Endothelial cell of umbilical vein (primary cell): ENCODE measurements at regions not wholly inside any gene's neighbourhood (a gene's known extent, or its start where the extent isn't known, plus 50 kb on each side); places are given as distances from the start of the nearest gene placed in this dataset.

Experiments used
- BruUV-seq: library from RNA; stranded (reverse); fragments of 400-500 nt; replicated peaks from 2 replicates; lab custom pipeline; 2021; lab: Mats Ljungman, UMichigan
- CTCF ChIA-PET: fragments of 300-600, 350-600 bp; sonication (Branson Sonifier 250); formaldehyde crosslinking; loops from one replicate; lab custom pipeline; 2021; ENCODE audit warnings: antibody characterized with exemption, inconsistent platforms; lab: Charles Lee
- POLR2A ChIA-PET: fragments of 300-600, 350-600 bp; sonication (Branson Sonifier 250); formaldehyde crosslinking; loops from one replicate; lab custom pipeline; 2021; ENCODE audit warnings: antibody characterized with exemption, inconsistent platforms; lab: Charles Lee
- DNase-seq: peaks from one replicate; pipeline ENCODE4 v3.0.0-alpha.2; 2011; ENCODE audit warnings: low read depth, low spot score
- FAIRE-seq: peaks from 2 replicates; lab custom pipeline; 2011; peaks lifted over from hg19 to GRCh38; lab: Jason Lieb, UNC
- H2AFZ ChIP-seq: 2 replicates; pipeline ENCODE4 v1.6.0; 2012; ENCODE audit warnings: low read depth, low read length, control low read depth, inconsistent platforms
- H3K27ac ChIP-seq: 2 replicates; pipeline ENCODE4 v1.5.1; 2011; ENCODE audit warnings: low read depth, mild to moderate bottlenecking, control low read depth, low read length, moderate library complexity; ENCODE audit not compliant: insufficient read depth
- H3K27me3 ChIP-seq, 2 experiments: 2 replicates each; pipeline versions ENCODE4 v1.6.0 to v1.6.1; 2011; ENCODE audit warnings: low read length in 2 of 2, mixed read lengths in 1 of 2; ENCODE audit not compliant: control insufficient read depth in 2 of 2, insufficient read depth in 2 of 2
- H3K36me3 ChIP-seq, 2 experiments: 2 replicates in 1 of 2; 3 replicates in 1 of 2; pipeline ENCODE4 v1.5.1; 2011; ENCODE audit warnings: low read length in 2 of 2, mild to moderate bottlenecking in 1 of 2, moderate library complexity in 1 of 2; ENCODE audit not compliant: control insufficient read depth in 2 of 2, insufficient read depth in 2 of 2; ENCODE audit errors: extremely low read depth in 1 of 2
- H3K4me1 ChIP-seq: 3 replicates; pipeline ENCODE4 v1.5.1; 2011; ENCODE audit warnings: mild to moderate bottlenecking, low read length; ENCODE audit not compliant: control insufficient read depth, insufficient read depth; ENCODE audit errors: extremely low read depth
- H3K4me2 ChIP-seq: 2 replicates; pipeline ENCODE4 v1.6.1; 2011; ENCODE audit warnings: low read length, control low read depth, mixed read lengths; ENCODE audit not compliant: insufficient read depth
- H3K4me3 ChIP-seq, 3 experiments: fragments of 200-600 bp in 1 of 3; sonication (generic), shearing (Covaris generic) in 1 of 3; replicated peaks in 1 of 3; 2 replicates each; pipeline ENCODE4 v1.5.1; 2011 to 2016; ENCODE audit warnings: control low read depth in 3 of 3, low read length in 3 of 3, mild to moderate bottlenecking in 2 of 3, inconsistent platforms in 1 of 3, low read depth in 1 of 3, moderate library complexity in 1 of 3; ENCODE audit not compliant: insufficient read depth in 1 of 3
- H3K79me2 ChIP-seq: 2 replicates; pipeline ENCODE4 v1.6.0; 2012; ENCODE audit warnings: low read length, inconsistent platforms; ENCODE audit not compliant: control insufficient read depth, insufficient read depth
- H3K9ac ChIP-seq: replicated peaks from 2 replicates; pipeline ENCODE3; 2011; ENCODE audit warnings: low read length, control low read depth; ENCODE audit not compliant: insufficient read depth; ENCODE audit errors: extremely low read depth
- H3K9me1 ChIP-seq: replicated peaks from 3 replicates; pipeline ENCODE4 v1.6.0; 2011; ENCODE audit warnings: mild to moderate bottlenecking, low read length; ENCODE audit not compliant: control insufficient read depth, insufficient read depth; ENCODE audit errors: extremely low read depth
- H3K9me3 ChIP-seq: replicated peaks from 2 replicates; pipeline ENCODE4 v1.5.1; 2012; ENCODE audit warnings: low read length, inconsistent platforms; ENCODE audit not compliant: control insufficient read depth, insufficient read depth
- H4K20me1 ChIP-seq: replicated peaks from 2 replicates; pipeline ENCODE3; 2011; ENCODE audit warnings: mild to moderate bottlenecking, low read length; ENCODE audit not compliant: control insufficient read depth, insufficient read depth; ENCODE audit errors: extremely low read depth
- EZH2 ChIP-seq: IDR thresholded peaks from 2 replicates; pipeline ENCODE4 v1.6.1; 2012; ENCODE audit warnings: borderline replicate concordance, low read depth, mild to moderate bottlenecking, moderate library complexity, low read length, inconsistent platforms; ENCODE audit not compliant: severe bottlenecking
- FOS ChIP-seq: IDR thresholded peaks from 2 replicates; pipeline ENCODE4 v1.6.1; 2011; ENCODE audit warnings: mild to moderate bottlenecking, low read length, moderate library complexity, borderline replicate concordance; ENCODE audit not compliant: insufficient read depth
- GATA2 ChIP-seq: IDR thresholded peaks from 2 replicates; pipeline ENCODE4 v1.7.0; 2011; ENCODE audit warnings: low read depth, mild to moderate bottlenecking, moderate library complexity, mixed read lengths, low read length; ENCODE audit not compliant: insufficient read length, insufficient read depth
- JUN ChIP-seq: IDR thresholded peaks from 2 replicates; pipeline ENCODE4 v1.6.1; 2011; ENCODE audit warnings: borderline replicate concordance, low read depth; ENCODE audit not compliant: insufficient read length, insufficient read depth
- MYC ChIP-seq: IDR thresholded peaks from one replicate; pipeline ENCODE4 v1.6.1; 2011; ENCODE audit warnings: mild to moderate bottlenecking, low read depth, low read length
- POLR2A ChIP-seq: IDR thresholded peaks from 2 replicates; pipeline ENCODE4 v1.6.1; 2012; ENCODE audit warnings: low read depth, mild to moderate bottlenecking, control low read depth, low read length
- POLR2AphosphoS5 ChIP-seq: IDR thresholded peaks from 2 replicates; pipeline ENCODE4 v1.6.1; 2012; ENCODE audit warnings: low read depth, mild to moderate bottlenecking, control low read depth, low read length, moderate library complexity; ENCODE audit not compliant: insufficient read depth
- dilution Hi-C: fragments of 300-500 bp; cut with MboI; formaldehyde crosslinking; loops from one replicate; pipeline ENCODE4 v1.15.0; 2019; ENCODE audit warnings: low sequenced_read_pairs; ENCODE audit not compliant: extremely low pct_ligation_motif_present
- intact Hi-C: fragments of 100-400 bp; cut with micrococcal nuclease; formaldehyde crosslinking; loops from one replicate; pipeline ENCODE4 v1.10.0; 2022
- TF ChIP-seq, protein P1 (sequence below): IDR thresholded peaks from 2 replicates; pipeline ENCODE4 v1.6.1; 2011; ENCODE audit not compliant: insufficient read depth, insufficient read length
- TF ChIP-seq, protein P2 (sequence below), 2 donors: IDR thresholded peaks; 1 replicate in 1 of 2; 2 replicates in 1 of 2; pipeline ENCODE4 v1.5.1; 2011; ENCODE audit warnings: low read length in 2 of 2, mild to moderate bottlenecking in 2 of 2, moderate library complexity in 2 of 2, control low read depth in 1 of 2, inconsistent platforms in 1 of 2, low read depth in 1 of 2; ENCODE audit not compliant: insufficient read depth in 1 of 2; ENCODE audit errors: extremely low read depth in 1 of 2

DNA sequence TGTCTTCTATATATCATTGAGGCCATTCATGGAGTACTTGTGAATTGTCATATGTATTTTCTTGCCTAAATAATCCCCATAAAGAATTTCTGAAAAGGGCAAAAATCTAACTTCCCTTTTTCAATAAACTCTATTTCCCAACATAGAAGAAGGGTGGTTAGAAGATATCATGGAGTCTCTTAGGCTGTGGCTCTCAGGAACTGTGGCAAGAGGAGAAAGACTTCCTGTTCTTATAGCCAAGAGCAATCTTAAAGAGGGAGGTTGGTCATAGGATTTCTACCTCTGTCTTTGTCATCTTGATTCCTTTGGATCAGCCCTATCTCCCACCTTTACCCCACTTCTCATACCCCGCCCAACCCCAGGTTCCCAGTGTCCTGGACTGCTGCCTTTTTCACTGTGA is 175.8 kb downstream of the TYW3 start:
- FAIRE-seq, result no peak
- no peaks in the 10 kb centered on the region for H3K4me1 ChIP-seq
- no peaks in the 10 kb centered on the region for H3K79me2 ChIP-seq
- no peaks in the 10 kb centered on the region for H3K9me3 ChIP-seq
- no peak overlapping the region for H3K4me3 ChIP-seq
- dilution Hi-C loops (no loop called here), intact Hi-C loops (no loop called here)
- BruUV-seq, result no TSS peak
- H2AFZ ChIP-seq, result no peak overlapping the region
- POLR2A ChIA-PET, result no interaction called here
- H4K20me1 ChIP-seq, result no peaks in the 10 kb centered on the region
- TF ChIP-seq, protein P1, sequence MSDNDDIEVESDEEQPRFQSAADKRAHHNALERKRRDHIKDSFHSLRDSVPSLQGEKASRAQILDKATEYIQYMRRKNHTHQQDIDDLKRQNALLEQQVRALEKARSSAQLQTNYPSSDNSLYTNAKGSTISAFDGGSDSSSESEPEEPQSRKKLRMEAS, result no peak
- TF ChIP-seq, protein P2, sequence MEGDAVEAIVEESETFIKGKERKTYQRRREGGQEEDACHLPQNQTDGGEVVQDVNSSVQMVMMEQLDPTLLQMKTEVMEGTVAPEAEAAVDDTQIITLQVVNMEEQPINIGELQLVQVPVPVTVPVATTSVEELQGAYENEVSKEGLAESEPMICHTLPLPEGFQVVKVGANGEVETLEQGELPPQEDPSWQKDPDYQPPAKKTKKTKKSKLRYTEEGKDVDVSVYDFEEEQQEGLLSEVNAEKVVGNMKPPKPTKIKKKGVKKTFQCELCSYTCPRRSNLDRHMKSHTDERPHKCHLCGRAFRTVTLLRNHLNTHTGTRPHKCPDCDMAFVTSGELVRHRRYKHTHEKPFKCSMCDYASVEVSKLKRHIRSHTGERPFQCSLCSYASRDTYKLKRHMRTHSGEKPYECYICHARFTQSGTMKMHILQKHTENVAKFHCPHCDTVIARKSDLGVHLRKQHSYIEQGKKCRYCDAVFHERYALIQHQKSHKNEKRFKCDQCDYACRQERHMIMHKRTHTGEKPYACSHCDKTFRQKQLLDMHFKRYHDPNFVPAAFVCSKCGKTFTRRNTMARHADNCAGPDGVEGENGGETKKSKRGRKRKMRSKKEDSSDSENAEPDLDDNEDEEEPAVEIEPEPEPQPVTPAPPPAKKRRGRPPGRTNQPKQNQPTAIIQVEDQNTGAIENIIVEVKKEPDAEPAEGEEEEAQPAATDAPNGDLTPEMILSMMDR (IDR thresholded peaks at IDR 0.05; ENCODE audit: extremely low read depth in 1 of 2, insufficient read depth in 1 of 2, low read depth in 1 of 2, low read length in 2 of 2), result no peak
- TF ChIP-seq GATA2, result no peak
- no peak for TF ChIP-seq POLR2AphosphoS5
- TF ChIP-seq JUN, result no peak
- H3K36me3 ChIP-seq, result no peaks in the 10 kb centered on the region
- H3K27me3 ChIP-seq, result no peaks in the 10 kb centered on the region
- H3K4me2 ChIP-seq, result no peak overlapping the region
- H3K9ac ChIP-seq, result no peak overlapping the region
- no peak overlapping the region for H3K27ac ChIP-seq
- CTCF ChIA-PET, result no interaction called here
- DNase-seq, result no peak
- H3K9me1 ChIP-seq, result no peaks in the 10 kb centered on the region

- BruUV-seq, result no TSS peak
- TF ChIP-seq, protein P1, result no peak
- TF ChIP-seq GATA2 (no peak), MYC (no peak), EZH2 (no peak), FOS (no peak), POLR2AphosphoS5 (no peak), POLR2A (no peak), JUN (no peak)
- TF ChIP-seq, protein P2 (IDR thresholded peaks at IDR 0.05; ENCODE audit: extremely low read depth in 1 of 2, insufficient read depth in 1 of 2, low read depth in 1 of 2, low read length in 2 of 2), result no peak
Measured at GRCh38 chr1:74913978-74914377, 181.0 kb downstream of the TYW3 start.

More at GRCh38 chr1:74913978-74914377, 181.0 kb downstream of the TYW3 start:
- H3K27ac ChIP-seq, result no peak overlapping the region
- no peaks in the 10 kb centered on the region for H3K9me1 ChIP-seq
- DNase-seq (no peak), FAIRE-seq (no peak)
- no peak overlapping the region for H3K9ac ChIP-seq
- dilution Hi-C loops, result no loop called here
- CTCF ChIA-PET, result no interaction called here
- no peaks in the 10 kb centered on the region for H3K36me3 ChIP-seq
- no peak overlapping the region for H3K4me2 ChIP-seq
- no peaks in the 10 kb centered on the region for H3K27me3 ChIP-seq
- H4K20me1 ChIP-seq, result no peaks in the 10 kb centered on the region
- H3K9me3 ChIP-seq, result no peaks in the 10 kb centered on the region
- no peaks in the 10 kb centered on the region for H3K79me2 ChIP-seq
- intact Hi-C loops, result no loop called here
- H3K4me3 ChIP-seq, result no peak overlapping the region
- POLR2A ChIA-PET, result no interaction called here
- no peaks in the 10 kb centered on the region for H3K4me1 ChIP-seq
- no peak overlapping the region for H2AFZ ChIP-seq
